GM21717 (cell line): ENCODE measurements at regions not wholly inside any gene's neighbourhood (a gene's known extent, or its start where the extent isn't known, plus 50 kb on each side); places are given as distances from the start of the nearest gene placed in this dataset.
"Not testable (repeated sequence)": the region's sequence is repeated elsewhere in the genome, so short reads cannot be mapped to it uniquely, and the experiment has no call there.

Experiments
- ATAC-seq: cut with Tn5 transposase; IDR thresholded peaks from one replicate; pipeline ENCODE4 v1.9.1; 2021; ENCODE audit warnings: mild to moderate bottlenecking, moderate library complexity; ENCODE audit not compliant: unreplicated experiment

GRCh38 chr18:34350778-34351177, 126.1 kb upstream of the NOL4 start:
- ATAC-seq = no peak

- ATAC-seq = no peak
Observed at GRCh38 chr18:34352385-34353163, 127.9 kb upstream of the NOL4 start.

GRCh38 chr18:34354351-34354750, 129.6 kb upstream of the NOL4 start:
- no peak for ATAC-seq

GRCh38 chr18:34357944-34358580, 133.3 kb upstream of the NOL4 start:
- no peak for ATAC-seq

- ATAC-seq = peak; percentile 92
Observed at GRCh38 chr18:34358923-34359322, 134.2 kb upstream of the NOL4 start.

DNA sequence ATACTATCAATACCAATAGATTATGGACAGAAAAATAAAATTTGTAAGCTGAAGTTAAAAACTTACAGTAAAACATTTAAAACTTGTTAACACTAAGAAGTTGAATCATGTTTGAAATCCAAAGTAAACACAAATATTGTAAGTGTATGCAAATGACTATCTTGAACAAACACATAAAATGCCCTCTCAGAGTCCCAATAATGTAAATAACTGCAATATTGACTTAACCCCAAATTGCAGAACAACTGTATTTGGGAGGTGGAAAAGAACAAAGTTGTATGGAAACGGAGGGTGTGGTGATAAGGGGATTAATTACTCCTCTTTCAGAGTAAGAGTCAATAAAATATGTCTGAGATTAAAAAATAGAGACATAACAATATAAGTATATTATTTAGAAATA, 140.0 kb upstream of the NOL4 start:
- ATAC-seq = no peak

DNA sequence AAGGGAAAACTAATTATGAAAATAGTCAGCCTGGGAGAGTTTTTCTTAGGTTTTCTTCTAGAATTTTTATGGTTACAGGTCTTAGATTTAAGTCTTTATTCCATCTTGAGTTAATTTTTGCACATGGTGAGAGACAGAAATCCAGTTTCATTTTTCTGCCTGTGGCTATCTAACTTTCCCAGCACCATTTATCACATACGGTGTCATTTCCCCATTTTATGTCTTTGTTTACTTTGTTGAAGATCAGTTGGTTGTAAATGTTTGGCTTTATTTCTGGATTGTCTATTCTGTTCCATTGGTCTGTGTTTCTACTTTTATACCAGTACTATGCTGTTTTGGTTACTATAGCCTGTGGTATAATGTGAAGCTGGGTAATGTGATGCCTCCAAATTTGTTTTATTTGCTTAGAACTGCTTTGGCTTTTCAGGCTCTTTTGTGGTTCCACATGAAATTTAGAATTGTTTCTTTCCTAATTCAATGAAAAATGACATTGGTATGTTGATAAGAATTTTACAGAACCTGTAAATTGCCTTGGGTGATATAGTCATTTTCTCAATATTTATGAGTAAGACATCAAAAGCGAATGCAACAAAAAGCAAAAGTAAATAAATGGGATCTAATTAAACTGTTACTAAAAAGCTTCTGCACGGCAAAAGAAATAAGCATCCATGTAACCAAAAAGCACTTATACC, 146.1 kb upstream of the NOL4 start:
- ATAC-seq = no peak

- ATAC-seq = no peak
Observed at GRCh38 chr18:34380326-34380725, 155.6 kb upstream of the NOL4 start.

- no peak for ATAC-seq
Observed at GRCh38 chr18:34385311-34385710, 160.6 kb upstream of the NOL4 start.

- no peak for ATAC-seq
Observed at GRCh38 chr18:34386803-34387202, 162.1 kb upstream of the NOL4 start.

DNA sequence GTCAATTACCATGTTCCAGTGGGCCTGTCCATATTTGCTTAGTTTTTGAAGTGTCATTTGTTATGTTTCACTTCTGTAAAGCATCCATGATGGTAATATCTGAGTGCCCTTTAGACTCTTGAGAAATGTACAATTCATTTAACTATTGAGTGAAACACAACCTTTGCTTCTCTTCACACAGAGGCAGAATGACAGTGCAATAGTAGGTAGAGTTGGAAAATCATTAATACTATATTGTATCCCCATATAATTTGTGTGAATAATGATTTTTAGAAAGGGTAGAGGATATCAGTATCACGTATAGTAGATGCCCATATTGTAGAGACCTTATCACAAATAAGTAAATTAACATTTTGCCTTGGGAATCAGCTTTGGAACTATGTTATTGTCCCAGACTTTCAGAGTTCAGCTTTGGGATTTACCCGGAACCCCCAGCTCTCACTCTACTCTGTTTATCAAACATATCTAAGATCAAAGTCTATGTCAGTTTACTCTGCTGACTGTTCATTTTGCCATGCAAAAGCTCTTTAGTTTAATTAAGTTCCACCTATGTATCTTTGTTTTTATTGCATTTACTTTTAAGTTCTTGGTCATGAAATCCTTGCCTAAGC, 172.7 kb upstream of the NOL4 start:
- no peak for ATAC-seq

DNA sequence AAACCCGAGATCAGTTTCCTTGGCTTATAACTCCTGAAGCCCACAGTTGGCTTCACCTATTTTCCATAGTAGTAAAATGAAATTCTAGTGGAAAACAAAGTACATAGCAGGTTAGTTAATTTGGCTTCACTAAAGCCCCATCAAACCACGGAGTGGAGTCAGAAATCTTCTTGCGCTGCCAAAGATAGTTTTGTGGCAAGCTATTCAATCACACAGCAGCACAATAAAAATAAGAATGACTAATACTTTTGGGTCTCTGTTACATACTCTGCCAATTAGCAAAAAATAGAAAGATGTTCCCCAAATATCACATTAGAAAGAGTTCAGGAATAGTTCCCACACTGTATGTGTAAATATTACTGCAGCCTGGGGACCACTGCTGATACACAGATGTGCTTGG, 175.2 kb upstream of the NOL4 start:
- ATAC-seq = no peak

DNA sequence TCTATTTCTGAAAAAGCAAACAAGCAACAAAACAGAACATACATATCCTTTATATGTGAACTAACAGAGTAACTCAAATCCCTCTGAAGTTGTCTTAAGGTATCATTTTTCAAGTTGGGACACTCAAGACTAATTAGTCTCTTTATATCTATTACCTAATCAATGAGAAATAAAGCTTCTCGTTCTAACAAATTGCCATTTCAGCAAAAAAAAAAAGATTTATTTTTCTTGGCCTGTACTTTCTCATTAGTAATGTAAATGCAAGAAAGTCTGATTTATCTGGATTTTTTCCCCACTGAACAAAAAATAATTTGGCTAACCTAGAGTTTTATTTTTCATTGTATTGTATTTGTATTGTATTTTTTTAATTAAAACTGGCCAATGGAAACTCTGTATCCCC, 176.1 kb upstream of the NOL4 start:
- ATAC-seq = no peak

- no peak for ATAC-seq
Observed at GRCh38 chr18:34401775-34402174, 177.1 kb upstream of the NOL4 start.

DNA sequence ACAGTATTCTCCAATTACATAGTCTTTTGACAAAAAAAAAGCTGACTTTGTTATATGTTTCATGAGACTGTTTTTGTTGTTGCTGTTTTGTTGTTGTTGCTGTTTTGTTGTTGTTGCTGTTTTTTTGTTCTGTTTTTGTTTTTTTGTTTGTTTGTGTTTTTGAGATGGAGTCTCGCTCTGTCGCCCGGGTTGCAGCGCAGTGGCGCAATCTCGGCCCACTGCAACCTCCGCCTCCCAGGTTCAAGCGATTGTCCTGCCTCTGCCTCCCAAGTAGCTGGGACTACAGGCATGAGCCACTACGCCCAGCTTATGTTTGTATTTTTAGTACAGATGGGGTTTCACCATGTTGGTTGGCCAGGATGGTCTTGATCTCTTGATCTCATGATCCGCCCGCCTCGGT, 182.8 kb upstream of the NOL4 start:
- not testable (repeated sequence) for ATAC-seq

GRCh38 chr18:34411952-34412351, 187.2 kb upstream of the NOL4 start:
- ATAC-seq = no peak

- no peak for ATAC-seq
Observed at GRCh38 chr18:34431042-34431441, 206.3 kb upstream of the NOL4 start.

DNA sequence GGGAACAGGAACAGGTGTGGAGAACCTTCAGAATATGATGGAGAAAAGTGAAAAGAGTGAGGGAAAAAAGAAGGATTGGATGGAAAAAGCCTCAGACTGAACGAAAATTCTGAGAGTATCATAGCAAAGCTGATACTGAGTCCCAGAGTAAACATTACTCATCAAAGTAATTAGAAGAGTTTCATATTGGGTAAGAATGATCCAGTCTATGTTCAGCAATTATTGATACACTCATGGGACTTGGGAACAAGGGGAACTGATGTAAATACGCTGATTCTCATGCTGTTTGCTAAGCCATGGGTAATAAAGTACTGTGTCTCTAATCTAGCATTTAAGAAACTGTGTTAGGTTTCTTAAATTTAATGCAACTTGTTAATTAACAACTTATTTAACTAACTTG, 219.9 kb upstream of the NOL4 start:
- no peak for ATAC-seq

DNA sequence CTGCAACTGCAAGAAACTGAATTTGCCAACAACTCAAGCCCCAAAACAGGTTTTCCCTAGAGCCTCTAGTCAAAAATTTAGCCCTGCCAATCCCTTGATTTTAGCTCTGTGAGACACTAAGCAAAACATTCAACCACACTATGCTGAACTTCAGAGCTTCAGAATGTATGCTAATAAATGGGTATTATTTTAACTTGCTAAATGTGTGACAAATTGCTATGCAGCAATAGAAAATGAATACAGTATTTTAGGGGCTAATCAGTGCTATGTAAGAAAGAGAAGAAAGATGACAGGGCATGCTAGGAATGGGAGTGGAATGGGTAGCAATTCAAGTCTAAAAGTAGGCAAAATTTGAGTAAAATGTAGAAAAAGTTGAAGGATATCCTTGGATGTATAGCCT, 223.9 kb upstream of the NOL4 start:
- ATAC-seq = no peak

DNA sequence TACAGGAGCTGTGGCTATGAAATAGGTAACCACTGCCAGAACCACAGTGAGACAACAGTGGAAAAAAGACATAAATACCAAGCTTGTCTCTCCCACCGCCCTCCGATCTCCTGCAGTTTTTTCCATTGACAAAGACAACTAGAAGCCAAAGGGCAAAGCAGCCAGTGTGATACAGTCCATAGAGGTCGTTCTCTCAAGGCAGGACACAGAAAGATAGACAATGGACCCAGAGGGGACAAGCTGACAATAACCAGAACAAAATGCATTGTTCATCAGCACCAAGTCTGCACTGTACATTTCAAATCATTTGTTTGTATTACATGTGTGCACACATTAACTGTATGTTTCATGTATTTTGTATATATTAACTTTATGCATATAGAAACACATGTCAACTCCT, 233.0 kb upstream of the NOL4 start:
- no peak for ATAC-seq

DNA sequence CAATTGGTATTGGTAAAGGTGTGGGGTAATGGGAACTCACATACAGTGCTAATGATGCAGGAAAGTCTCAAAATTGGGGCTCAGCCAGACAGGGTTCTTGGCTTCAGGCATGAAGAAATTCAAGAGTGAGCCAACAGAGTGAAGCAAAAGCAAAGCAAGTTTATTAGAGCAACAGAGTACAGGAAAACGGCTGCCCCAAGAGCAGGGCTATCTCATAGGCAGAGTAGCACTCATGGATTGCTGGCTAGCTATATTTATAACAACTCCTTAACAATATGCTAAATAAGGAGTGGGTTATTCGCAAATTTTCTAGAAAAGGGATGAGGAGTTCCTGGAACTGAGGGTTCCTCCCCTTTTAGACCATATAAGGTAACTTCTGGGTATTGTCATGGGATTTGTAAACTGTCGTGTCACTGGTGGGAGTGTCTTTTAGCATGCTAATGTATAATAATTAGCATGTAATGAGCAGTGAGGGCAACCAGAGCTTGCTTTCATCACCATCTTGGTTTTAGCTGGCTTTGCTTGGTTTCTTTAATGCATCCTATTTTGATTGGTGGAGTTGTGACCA, 233.8 kb upstream of the NOL4 start:
- no peak for ATAC-seq
